GM21360 (cell line): ENCODE measurements at regions not wholly inside any gene's neighbourhood (a gene's known extent, or its start where the extent isn't known, plus 50 kb on each side); places are given as distances from the start of the nearest gene placed in this dataset.

Experiments
- ATAC-seq: cut with Tn5 transposase; IDR thresholded peaks from one replicate; pipeline ENCODE4 v1.9.1; 2021; ENCODE audit warnings: mild to moderate bottlenecking, moderate library complexity; ENCODE audit not compliant: unreplicated experiment

GRCh38 chr3:184659797-184660301, 52.0 kb downstream of the MAGEF1 start:
- no peak for ATAC-seq

DNA sequence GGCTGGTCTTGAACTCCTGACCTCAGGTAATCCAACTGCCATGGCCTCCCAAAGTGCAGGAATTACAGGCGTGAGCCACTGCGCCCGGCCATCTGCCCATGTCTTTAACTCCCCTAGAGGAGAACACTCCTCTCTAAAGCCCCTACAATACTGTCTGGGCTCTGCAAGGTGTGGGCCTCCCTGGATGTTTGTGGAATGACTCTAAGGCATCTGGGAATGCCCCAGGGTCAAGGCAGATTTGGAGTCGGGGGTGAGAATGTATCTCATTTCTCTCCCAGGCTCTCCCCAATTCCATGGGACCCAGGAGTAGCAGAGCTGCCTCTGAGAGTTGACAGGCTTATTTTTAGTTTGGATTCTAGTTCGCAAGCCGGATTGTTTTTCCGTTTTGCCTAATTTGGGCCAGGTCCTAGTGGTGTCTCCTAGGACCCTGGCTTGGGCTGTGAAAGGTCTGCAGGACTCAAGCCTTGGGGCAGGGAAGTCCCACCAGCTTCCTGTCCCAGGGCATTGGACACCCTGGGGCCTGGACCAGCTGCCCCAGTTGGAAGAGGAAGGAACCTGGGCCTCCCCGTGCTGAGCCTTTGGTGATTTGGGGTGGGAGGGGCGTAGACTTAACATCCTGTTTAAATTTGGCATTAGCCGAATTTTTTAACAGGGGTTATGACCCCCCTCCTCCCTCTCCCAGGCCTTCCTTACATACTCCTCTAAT, 53.5 kb downstream of the MAGEF1 start:
- no peak for ATAC-seq

DNA sequence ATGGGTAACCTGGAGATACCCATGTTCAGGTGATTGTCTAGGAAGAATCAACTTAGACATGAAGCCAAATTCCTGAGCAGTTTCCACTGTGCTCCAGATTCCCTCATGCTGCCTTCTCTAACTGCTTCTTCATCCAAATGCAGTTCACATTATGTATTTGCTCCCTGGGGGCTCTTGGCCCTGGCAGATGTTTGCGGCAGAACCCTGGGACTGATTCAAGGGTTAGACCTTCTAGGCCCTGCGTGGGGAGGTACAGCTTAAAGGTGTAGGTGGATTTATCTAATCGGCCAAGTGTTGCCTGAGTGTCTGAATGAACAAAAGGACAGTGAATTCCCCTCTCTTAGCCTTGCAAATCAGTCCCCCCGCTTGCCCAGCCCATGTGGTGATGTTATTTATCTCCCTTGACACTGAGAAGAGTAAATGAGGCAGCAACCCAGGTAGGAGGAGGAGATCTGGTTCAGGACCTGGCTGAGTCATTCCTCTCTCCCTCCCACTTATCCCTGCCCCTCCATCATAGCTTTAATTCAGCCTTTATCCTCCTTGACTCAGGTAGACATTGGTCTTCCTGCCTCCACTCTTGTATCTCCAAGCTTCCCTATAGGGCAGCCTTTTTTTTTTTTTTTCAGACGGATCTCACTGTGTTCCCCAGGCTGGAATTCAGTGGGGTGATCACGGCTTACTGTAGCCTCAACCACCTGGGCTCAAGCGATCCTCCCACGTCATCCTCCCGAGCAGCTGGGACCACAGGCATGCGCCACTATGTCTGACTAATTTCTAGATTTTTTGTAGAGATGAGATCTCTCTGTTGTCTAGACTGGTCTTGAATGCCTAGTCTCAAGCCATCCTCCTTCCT, 54.8 kb downstream of the MAGEF1 start:
- peak; percentile 82 for ATAC-seq

- no peak for ATAC-seq
Measured at GRCh38 chr3:184656458-184656828, 55.4 kb downstream of the MAGEF1 start.

GRCh38 chr3:184655597-184655996, 56.3 kb downstream of the MAGEF1 start:
- no peak for ATAC-seq

DNA sequence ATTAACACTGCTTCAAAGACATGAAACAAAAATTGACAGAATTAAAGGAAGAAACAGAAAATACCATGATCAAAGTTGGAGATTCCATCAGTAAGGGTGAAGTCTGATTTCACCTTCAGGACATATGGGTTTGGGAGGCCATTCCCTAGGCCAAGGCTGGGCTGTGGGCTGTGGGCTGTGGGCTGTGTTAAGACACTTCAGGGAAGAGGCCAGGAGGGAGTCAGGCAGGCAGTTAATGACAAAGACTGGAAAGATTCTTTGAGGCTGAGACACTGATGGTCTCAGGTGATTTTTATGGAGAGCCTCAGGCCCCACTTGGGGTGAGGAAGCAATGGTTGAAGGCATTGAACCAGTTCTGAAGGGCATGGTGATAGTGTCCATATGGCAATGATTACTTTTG, 57.5 kb downstream of the MAGEF1 start:
- ATAC-seq, result no peak

- ATAC-seq, result no peak
Measured at GRCh38 chr3:184652465-184652864, 59.4 kb downstream of the MAGEF1 start.

DNA sequence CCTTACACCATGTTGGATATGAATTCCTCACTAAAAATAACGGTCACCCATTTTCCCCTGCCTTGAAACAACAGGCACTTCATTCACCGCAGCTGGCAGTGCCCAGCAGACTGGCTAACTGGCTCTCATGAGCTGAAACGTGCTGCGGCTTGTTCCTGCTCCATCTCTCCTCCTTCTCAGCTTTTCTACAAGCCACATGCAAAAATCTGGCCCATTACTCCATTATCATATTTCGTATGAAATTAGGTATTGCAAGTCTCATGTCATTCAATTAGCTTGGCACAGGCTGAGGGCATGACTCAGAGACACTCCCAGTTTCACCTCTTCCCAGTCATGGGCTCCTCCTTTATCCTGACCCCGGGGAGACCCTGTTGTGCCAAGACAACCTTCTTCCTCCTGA, 60.0 kb downstream of the MAGEF1 start:
- no peak for ATAC-seq

- no peak for ATAC-seq
Measured at GRCh38 chr3:184648636-184649035, 63.2 kb downstream of the MAGEF1 start.

- no peak for ATAC-seq
Measured at GRCh38 chr3:184647405-184647936, 64.4 kb downstream of the MAGEF1 start.

DNA sequence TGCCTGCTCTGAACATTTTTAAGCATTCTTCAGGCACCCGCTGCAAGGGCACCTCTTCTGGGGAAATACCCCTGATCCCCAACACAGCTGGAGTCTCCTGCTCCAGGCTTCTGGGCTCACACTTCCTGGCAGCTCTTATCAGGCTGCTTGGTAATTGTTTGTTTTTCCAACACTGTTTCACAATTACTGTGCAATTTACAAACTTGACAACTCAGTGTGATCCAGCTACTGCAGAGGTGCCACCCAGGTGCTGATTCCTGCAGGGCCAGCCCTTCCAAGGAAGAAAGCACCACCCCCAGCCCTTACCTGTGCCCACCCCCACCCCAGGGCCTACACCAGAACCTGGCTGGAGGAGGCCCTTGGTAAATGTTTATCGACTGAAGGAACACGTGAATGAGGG, 66.5 kb downstream of the MAGEF1 start:
- ATAC-seq, result no peak

GRCh38 chr3:184643442-184643841, 68.4 kb downstream of the MAGEF1 start:
- ATAC-seq, result no peak

- no peak for ATAC-seq
Measured at GRCh38 chr3:184642631-184643285, 69.1 kb downstream of the MAGEF1 start.

GRCh38 chr3:184641430-184641829, 70.4 kb downstream of the MAGEF1 start:
- ATAC-seq, result no peak

DNA sequence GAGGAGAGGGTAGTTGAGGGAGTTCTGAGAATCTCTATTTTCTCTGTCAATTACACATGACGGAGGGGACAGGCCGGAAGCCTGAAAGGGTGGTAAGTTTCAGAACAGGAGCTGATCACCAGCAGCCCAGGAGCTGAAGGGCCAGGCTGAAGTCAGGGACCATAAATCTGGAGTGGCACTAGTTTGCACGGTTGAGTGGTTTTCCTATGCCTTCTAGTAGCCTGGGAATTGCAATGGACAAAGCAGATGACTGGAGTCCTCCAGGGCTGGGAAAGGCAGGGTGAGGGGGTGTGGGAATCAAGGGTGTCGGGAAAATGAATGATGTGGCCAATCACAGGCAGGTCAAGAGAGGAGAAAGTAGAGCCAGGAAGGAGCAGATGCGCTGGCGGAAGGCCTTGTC, 72.5 kb downstream of the MAGEF1 start:
- no peak for ATAC-seq

DNA sequence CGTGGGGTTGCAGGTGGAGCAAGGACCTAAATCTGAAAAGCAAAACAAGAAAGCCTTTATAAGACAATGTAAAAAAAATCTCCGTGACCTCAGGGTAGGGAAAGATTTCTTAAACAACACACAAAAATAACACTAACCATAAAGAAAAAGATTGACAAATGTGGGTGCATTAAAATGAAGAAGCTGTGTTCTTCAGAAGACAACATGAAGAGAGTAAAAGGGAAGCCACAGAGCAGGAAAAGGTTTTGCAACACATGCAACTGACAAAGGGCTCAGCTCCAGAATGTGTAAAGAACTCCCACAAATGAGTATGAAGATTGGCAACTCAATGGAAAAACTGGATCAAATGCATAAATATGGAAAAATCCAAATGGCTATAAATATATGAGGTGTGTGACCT, 74.2 kb downstream of the MAGEF1 start:
- no peak for ATAC-seq

DNA sequence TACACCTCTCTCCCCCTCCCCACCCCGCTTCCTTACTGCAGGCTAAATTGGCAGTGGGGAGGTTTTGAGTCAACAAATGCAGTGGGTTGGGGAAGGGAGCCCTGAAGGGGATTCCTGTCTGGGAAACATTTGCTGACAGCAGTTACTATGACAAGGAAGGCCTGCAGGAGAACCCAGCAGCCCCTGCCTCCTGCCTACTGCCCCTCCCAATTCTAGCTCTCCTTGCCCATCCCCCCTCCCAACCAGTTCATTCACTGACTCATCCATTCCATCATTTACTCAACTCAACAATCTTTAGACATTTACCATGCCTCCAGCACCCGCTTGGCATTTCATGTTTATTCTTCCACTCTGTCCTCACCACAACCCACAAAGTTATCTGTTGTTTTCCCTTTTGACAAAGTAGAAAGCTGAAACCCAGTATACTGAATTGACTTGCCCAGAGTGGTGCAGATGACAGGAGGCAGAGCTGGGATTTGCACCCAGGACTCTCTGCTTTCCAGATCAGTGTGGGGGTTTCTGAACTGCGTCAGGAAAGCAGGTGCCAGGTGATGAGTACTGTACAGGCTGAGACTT, 75.0 kb downstream of the MAGEF1 start:
- no peak for ATAC-seq

- no peak for ATAC-seq
Measured at GRCh38 chr3:184635774-184636173, 74.2 kb downstream of the EPHB3 start.

- ATAC-seq, result no peak
Measured at GRCh38 chr3:184635126-184635525, 73.5 kb downstream of the EPHB3 start.

GRCh38 chr3:184633237-184633579, 71.6 kb downstream of the EPHB3 start:
- no peak for ATAC-seq

- no peak for ATAC-seq
Measured at GRCh38 chr3:184632551-184633236, 71.1 kb downstream of the EPHB3 start.
